ENCODE measurements at regions not wholly inside any gene's neighbourhood (a gene's known extent, or its start where the extent isn't known, plus 50 kb on each side); places are given as distances from the start of the nearest gene placed in this dataset.
"Not testable (repeated sequence)": the region's sequence is repeated elsewhere in the genome, so short reads cannot be mapped to it uniquely, and the experiment has no call there.

- DNase-seq: no peak
These were observed 609.2 kb upstream of the FOXG1 start for GRCh38 chr14:28157289-28157869.

GRCh38 chr14:28157887-28158791 is 608.4 kb upstream of the FOXG1 start:
- DNase-seq: no peak

GRCh38 chr14:28161040-28161439 is 605.5 kb upstream of the FOXG1 start:
- DNase-seq: no peak

- DNase-seq: no peak
These were observed 603.4 kb upstream of the FOXG1 start for GRCh38 chr14:28163233-28163632.

GRCh38 chr14:28163897-28164296 is 602.7 kb upstream of the FOXG1 start:
- DNase-seq: no peak

GRCh38 chr14:28187902-28188830 is 578.4 kb upstream of the FOXG1 start:
- not testable (repeated sequence) for DNase-seq

GRCh38 chr14:28196878-28197277 is 569.7 kb upstream of the FOXG1 start:
- no peak for DNase-seq

- no peak for DNase-seq
These were observed 546.2 kb upstream of the FOXG1 start for GRCh38 chr14:28220391-28220790.

- no peak for DNase-seq
These were observed 525.7 kb upstream of the FOXG1 start for GRCh38 chr14:28240909-28241308.

GRCh38 chr14:28242895-28243294 is 523.7 kb upstream of the FOXG1 start:
- DNase-seq: no peak

GRCh38 chr14:28243600-28243999 is 523.0 kb upstream of the FOXG1 start:
- no peak for DNase-seq

- no peak for DNase-seq
These were observed 521.4 kb upstream of the FOXG1 start for GRCh38 chr14:28245216-28245615.

- DNase-seq: no peak
These were observed 519.1 kb upstream of the FOXG1 start for GRCh38 chr14:28247491-28247890.

- not testable (repeated sequence) for DNase-seq
These were observed 514.5 kb upstream of the FOXG1 start for GRCh38 chr14:28252124-28252523.

- DNase-seq: no peak
These were observed 511.8 kb upstream of the FOXG1 start for GRCh38 chr14:28254768-28255167.

GRCh38 chr14:28264306-28264705 is 502.3 kb upstream of the FOXG1 start:
- no peak for DNase-seq

- DNase-seq: no peak
These were observed 494.3 kb upstream of the FOXG1 start for GRCh38 chr14:28272270-28272669.

- no peak for DNase-seq
These were observed 486.1 kb upstream of the FOXG1 start for GRCh38 chr14:28280530-28280929.

- no peak for DNase-seq
These were observed 485.5 kb upstream of the FOXG1 start for GRCh38 chr14:28280997-28281598.

GRCh38 chr14:28284546-28285300 is 481.9 kb upstream of the FOXG1 start:
- no peak for DNase-seq

GRCh38 chr14:28294834-28295440 is 471.6 kb upstream of the FOXG1 start:
- DNase-seq: no peak

- DNase-seq: no peak
These were observed 469.0 kb upstream of the FOXG1 start for GRCh38 chr14:28297559-28297958.
